ENCODE measurements at regions not wholly inside any gene's neighbourhood (a gene's known extent, or its start where the extent isn't known, plus 50 kb on each side); places are given as distances from the start of the nearest gene placed in this dataset.

- DNase-seq (ENCODE audit: low spot score), result no peak
Observed at GRCh38 chr20:11581271-11581670, 336.4 kb upstream of the BTBD3 start.

- DNase-seq (ENCODE audit: low spot score), result peak; percentile 9
Observed at GRCh38 chr20:11582060-11582459, 335.6 kb upstream of the BTBD3 start.

GRCh38 chr20:11585752-11586352 lies 331.8 kb upstream of the BTBD3 start:
- no peak for DNase-seq (ENCODE audit: low spot score)

- no peak for DNase-seq (ENCODE audit: low spot score)
Observed at GRCh38 chr20:11588875-11589274, 328.8 kb upstream of the BTBD3 start.

- DNase-seq (ENCODE audit: low spot score), result no peak
Observed at GRCh38 chr20:11591965-11592364, 325.7 kb upstream of the BTBD3 start.

GRCh38 chr20:11604339-11604738 lies 313.4 kb upstream of the BTBD3 start:
- DNase-seq (ENCODE audit: low spot score), result no peak

GRCh38 chr20:11607047-11607446 lies 310.6 kb upstream of the BTBD3 start:
- DNase-seq (ENCODE audit: low spot score), result no peak

- no peak for DNase-seq (ENCODE audit: low spot score)
Observed at GRCh38 chr20:11608736-11609135, 309.0 kb upstream of the BTBD3 start.

GRCh38 chr20:11624704-11625103 lies 293.0 kb upstream of the BTBD3 start:
- no peak for DNase-seq (ENCODE audit: low spot score)

GRCh38 chr20:11626551-11626950 lies 291.1 kb upstream of the BTBD3 start:
- DNase-seq (ENCODE audit: low spot score), result no peak

GRCh38 chr20:11642866-11643265 lies 274.8 kb upstream of the BTBD3 start:
- no peak for DNase-seq (ENCODE audit: low spot score)

GRCh38 chr20:11646359-11646758 lies 271.3 kb upstream of the BTBD3 start:
- no peak for DNase-seq (ENCODE audit: low spot score)

GRCh38 chr20:11650566-11650965 lies 267.1 kb upstream of the BTBD3 start:
- no peak for DNase-seq (ENCODE audit: low spot score)

- DNase-seq (ENCODE audit: low spot score), result no peak
Observed at GRCh38 chr20:11651138-11651537, 266.6 kb upstream of the BTBD3 start.

- no peak for DNase-seq (ENCODE audit: low spot score)
Observed at GRCh38 chr20:11651647-11652046, 266.0 kb upstream of the BTBD3 start.

- DNase-seq (ENCODE audit: low spot score), result no peak
Observed at GRCh38 chr20:11652128-11652527, 265.6 kb upstream of the BTBD3 start.

GRCh38 chr20:11654766-11655165 lies 262.9 kb upstream of the BTBD3 start:
- DNase-seq (ENCODE audit: low spot score), result no peak

- no peak for DNase-seq (ENCODE audit: low spot score)
Observed at GRCh38 chr20:11660673-11661072, 257.0 kb upstream of the BTBD3 start.

- no peak for DNase-seq (ENCODE audit: low spot score)
Observed at GRCh38 chr20:11671015-11671511, 246.6 kb upstream of the BTBD3 start.

GRCh38 chr20:11672959-11673358 lies 244.7 kb upstream of the BTBD3 start:
- no peak for DNase-seq (ENCODE audit: low spot score)

- peak; percentile 40 for DNase-seq (ENCODE audit: low spot score)
Observed at GRCh38 chr20:11675920-11676629, 241.6 kb upstream of the BTBD3 start.

GRCh38 chr20:11676630-11677287 lies 240.9 kb upstream of the BTBD3 start:
- DNase-seq (ENCODE audit: low spot score), result peak; percentile 76

- no peak for DNase-seq (ENCODE audit: low spot score)
Observed at GRCh38 chr20:11677428-11677827, 240.3 kb upstream of the BTBD3 start.

Measured in AG08395 (cell line).